SU-DHL-6 (cell line): ENCODE measurements at regions not wholly inside any gene's neighbourhood (a gene's known extent, or its start where the extent isn't known, plus 50 kb on each side); places are given as distances from the start of the nearest gene placed in this dataset.

Experiments
- H2AFZ ChIP-seq: fragments of 200-600 bp; sonication (generic); 2 replicates; pipeline ENCODE4 v1.6.1; 2014; ENCODE audit warnings: low read depth, mild to moderate bottlenecking, moderate library complexity, mixed read lengths, antibody characterized with exemption, low read length; ENCODE audit not compliant: severe bottlenecking
- H3F3A ChIP-seq: fragments of 200-600 bp; shearing (Covaris generic); 2 replicates; pipeline ENCODE4 v1.6.0; 2016; ENCODE audit warnings: antibody characterized with exemption, mild to moderate bottlenecking; ENCODE audit not compliant: insufficient read depth
- H3K27ac ChIP-seq: fragments of 200-600 bp; sonication (generic); 2 replicates; pipeline ENCODE4 v1.5.1; 2016; ENCODE audit warnings: low read depth, mild to moderate bottlenecking, low read length, moderate library complexity, mixed read lengths
- H3K27me3 ChIP-seq: fragments of 200-600 bp; sonication (generic), shearing (Covaris generic); 2 replicates; pipeline ENCODE4 v1.6.0; 2014; ENCODE audit warnings: mild to moderate bottlenecking, low read length
- H3K36me3 ChIP-seq: fragments of 200-600 bp; sonication (generic); 2 replicates; pipeline ENCODE4 v1.6.1; 2014; ENCODE audit warnings: mild to moderate bottlenecking, low read length, mixed read lengths
- H3K4me2 ChIP-seq: fragments of 300-600, 200-600 bp; shearing (Covaris generic), sonication (generic); 2 replicates; pipeline ENCODE4 v1.6.0; 2014; ENCODE audit warnings: low read length, low read depth, mild to moderate bottlenecking; ENCODE audit not compliant: poor library complexity, severe bottlenecking
- H3K4me3 ChIP-seq: fragments of 200-600 bp; sonication (generic); 2 replicates; pipeline ENCODE4 v1.5.1; 2014; ENCODE audit warnings: antibody characterized with exemption, low read length, mild to moderate bottlenecking, mixed read lengths; ENCODE audit not compliant: insufficient read depth, poor library complexity, severe bottlenecking
- H3K79me2 ChIP-seq: fragments of 200-600 bp; sonication (generic); 2 replicates; pipeline ENCODE4 v1.6.1; 2014; ENCODE audit warnings: mild to moderate bottlenecking, low read length, moderate library complexity; ENCODE audit not compliant: insufficient read depth
- H3K9ac ChIP-seq: fragments of 200-600 bp; sonication (generic); 2 replicates; pipeline ENCODE4 v1.7.0; 2014; ENCODE audit warnings: mild to moderate bottlenecking, low read length
- H3K9me2 ChIP-seq: fragments of 200-600 bp; sonication (generic); replicated peaks from 2 replicates; pipeline ENCODE4 v1.6.1; 2014; ENCODE audit warnings: low read length; ENCODE audit not compliant: insufficient read depth
- H3K9me3 ChIP-seq: fragments of 200-600 bp; sonication (generic); 2 replicates; pipeline ENCODE4 v1.6.1; 2014; ENCODE audit warnings: low read length, mixed read lengths; ENCODE audit not compliant: insufficient read depth
- H4K20me1 ChIP-seq: fragments of 200-600 bp; sonication (generic); 2 replicates; pipeline ENCODE4 v1.6.1; 2014; ENCODE audit warnings: low read depth, mild to moderate bottlenecking, antibody characterized with exemption, low read length, moderate library complexity, mixed read lengths
- EZH2phosphoT487 ChIP-seq: fragments of 200-600 bp; sonication (generic), shearing (Covaris generic); conservative IDR thresholded peaks from 2 replicates; pipeline ENCODE4 v1.6.1; 2018; ENCODE audit warnings: mild to moderate bottlenecking, antibody characterized with exemption, low read length, moderate library complexity, mixed read lengths
- TF ChIP-seq, protein P1 (sequence below): fragments of 200-600 bp; sonication (generic); IDR thresholded peaks from one replicate; pipeline ENCODE4 v1.5.1; 2017; ENCODE audit warnings: antibody characterized with exemption, mild to moderate bottlenecking, low read length, moderate library complexity; ENCODE audit not compliant: insufficient read depth, poor library complexity, severe bottlenecking

DNA sequence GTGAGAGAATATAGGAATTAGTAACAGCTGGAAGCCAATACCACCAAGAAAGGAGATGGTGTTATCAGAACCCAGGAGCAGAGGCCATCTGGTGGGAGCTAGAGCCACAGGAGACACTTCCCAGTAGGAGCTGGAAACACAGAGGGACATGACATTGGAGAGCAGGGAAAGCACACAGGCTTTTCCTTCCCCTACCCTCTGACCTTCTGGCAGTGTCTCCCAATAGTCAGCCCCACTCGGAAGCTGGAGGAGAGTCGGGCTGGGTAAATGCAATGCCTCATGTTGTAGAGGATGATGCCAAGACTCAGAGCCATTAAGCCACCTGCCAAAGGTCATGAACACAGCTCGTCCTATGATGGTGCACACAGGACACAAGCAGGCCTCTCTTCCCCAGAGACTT is 538.5 kb downstream of the BCL11B start:
- Histone ChIP-seq H3K27ac (no peak overlapping the region), H3K36me3 (no peaks in the 10 kb centered on the region), H3F3A (no peaks in the 10 kb centered on the region), H2AFZ (no peak overlapping the region), H3K4me3 (no peak overlapping the region), H3K9me2 (no peaks in the 10 kb centered on the region), H3K27me3 (no peaks in the 10 kb centered on the region), H3K4me2 (no peak overlapping the region), H3K79me2 (no peaks in the 10 kb centered on the region), H3K9ac (no peak overlapping the region), H4K20me1 (no peaks in the 10 kb centered on the region), H3K9me3 (no peaks in the 10 kb centered on the region)
- no peak for TF ChIP-seq EZH2phosphoT487
- TF ChIP-seq, protein P1, sequence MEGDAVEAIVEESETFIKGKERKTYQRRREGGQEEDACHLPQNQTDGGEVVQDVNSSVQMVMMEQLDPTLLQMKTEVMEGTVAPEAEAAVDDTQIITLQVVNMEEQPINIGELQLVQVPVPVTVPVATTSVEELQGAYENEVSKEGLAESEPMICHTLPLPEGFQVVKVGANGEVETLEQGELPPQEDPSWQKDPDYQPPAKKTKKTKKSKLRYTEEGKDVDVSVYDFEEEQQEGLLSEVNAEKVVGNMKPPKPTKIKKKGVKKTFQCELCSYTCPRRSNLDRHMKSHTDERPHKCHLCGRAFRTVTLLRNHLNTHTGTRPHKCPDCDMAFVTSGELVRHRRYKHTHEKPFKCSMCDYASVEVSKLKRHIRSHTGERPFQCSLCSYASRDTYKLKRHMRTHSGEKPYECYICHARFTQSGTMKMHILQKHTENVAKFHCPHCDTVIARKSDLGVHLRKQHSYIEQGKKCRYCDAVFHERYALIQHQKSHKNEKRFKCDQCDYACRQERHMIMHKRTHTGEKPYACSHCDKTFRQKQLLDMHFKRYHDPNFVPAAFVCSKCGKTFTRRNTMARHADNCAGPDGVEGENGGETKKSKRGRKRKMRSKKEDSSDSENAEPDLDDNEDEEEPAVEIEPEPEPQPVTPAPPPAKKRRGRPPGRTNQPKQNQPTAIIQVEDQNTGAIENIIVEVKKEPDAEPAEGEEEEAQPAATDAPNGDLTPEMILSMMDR, result no peak

DNA sequence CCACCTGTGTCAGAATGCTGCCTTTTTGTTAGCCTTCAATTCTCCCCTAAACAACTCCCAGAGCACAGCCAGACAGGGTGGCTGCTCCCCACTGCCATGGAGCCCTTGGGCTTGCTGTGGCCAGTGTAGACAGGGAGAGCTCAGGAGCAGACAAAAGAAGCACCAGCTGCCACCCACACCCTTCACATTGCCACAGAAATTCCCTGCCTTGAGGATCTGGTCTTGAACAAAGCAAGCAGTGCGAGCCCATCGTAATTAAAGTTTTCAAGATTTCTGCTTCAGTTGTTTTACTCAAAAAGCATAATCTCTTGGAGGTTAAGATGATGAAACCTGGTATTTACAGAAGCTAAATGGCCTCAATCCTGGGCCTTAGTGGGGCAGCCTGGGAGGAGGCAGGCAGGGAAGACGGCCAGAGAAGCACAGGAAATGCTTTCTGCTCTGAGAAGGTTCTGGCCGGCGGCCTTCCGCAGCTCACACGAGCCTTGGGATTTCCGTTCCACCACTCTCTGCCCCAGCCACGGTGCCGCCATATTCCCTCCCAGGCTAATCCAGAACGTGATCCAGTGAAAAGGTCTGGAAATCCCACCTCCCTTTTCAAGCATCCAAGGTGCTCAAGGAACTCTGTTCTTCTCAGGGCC is 535.2 kb downstream of the BCL11B start:
- Histone ChIP-seq H3K9me2 (no peaks in the 10 kb centered on the region), H2AFZ (no peak overlapping the region)

DNA sequence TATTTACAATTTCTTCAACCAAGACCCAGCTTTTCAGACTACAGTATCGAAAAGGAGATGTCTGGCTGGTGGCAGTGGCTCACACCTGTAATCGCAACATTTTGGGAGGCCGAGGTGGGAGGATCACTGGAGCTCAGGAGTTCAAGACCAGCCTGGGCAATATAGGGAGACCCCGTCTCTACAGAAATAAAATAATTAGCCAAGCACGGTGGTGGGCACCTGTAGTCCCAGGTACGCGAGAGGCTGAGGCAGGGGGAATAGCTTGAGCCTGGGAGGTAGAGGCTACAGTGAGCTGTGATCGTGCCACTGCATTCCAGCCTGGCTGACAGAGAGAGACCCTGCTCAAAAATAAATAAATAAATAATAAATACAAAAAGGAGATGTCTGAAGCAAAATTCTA is 530.5 kb downstream of the BCL11B start:
- Histone ChIP-seq H3K9me2 (no peaks in the 10 kb centered on the region), H4K20me1 (no peaks in the 10 kb centered on the region), H3F3A (no peaks in the 10 kb centered on the region), H3K79me2 (no peaks in the 10 kb centered on the region), H3K4me2 (no peak overlapping the region), H3K9ac (no peak overlapping the region), H2AFZ (no peak overlapping the region), H3K4me3 (no peak overlapping the region), H3K27me3 (no peaks in the 10 kb centered on the region), H3K27ac (no peak overlapping the region), H3K36me3 (no peaks in the 10 kb centered on the region), H3K9me3 (no peaks in the 10 kb centered on the region)
- TF ChIP-seq EZH2phosphoT487, result no peak
- TF ChIP-seq, protein P1, result no peak

More for the DNA sequence above, 535.2 kb downstream of the BCL11B start:
- H3K27ac ChIP-seq, result no peak overlapping the region
- H4K20me1 ChIP-seq, result no peaks in the 10 kb centered on the region
- no peaks in the 10 kb centered on the region for H3K36me3 ChIP-seq
- H3F3A ChIP-seq, result no peaks in the 10 kb centered on the region
- no peak for TF ChIP-seq EZH2phosphoT487
- TF ChIP-seq, protein P1, result no peak
- no peak overlapping the region for H3K4me2 ChIP-seq
- no peaks in the 10 kb centered on the region for H3K27me3 ChIP-seq
- H3K9me3 ChIP-seq, result no peaks in the 10 kb centered on the region
- no peaks in the 10 kb centered on the region for H3K79me2 ChIP-seq
- no peak overlapping the region for H3K4me3 ChIP-seq
- H3K9ac ChIP-seq, result no peak overlapping the region
